Chondrocyte (in vitro differentiated cells): ENCODE measurements at regions not wholly inside any gene's neighbourhood (a gene's known extent, or its start where the extent isn't known, plus 50 kb on each side); places are given as distances from the start of the nearest gene placed in this dataset.
"Not testable (repeated sequence)": the region's sequence is repeated elsewhere in the genome, so short reads cannot be mapped to it uniquely, and the experiment has no call there.

Experiments used
- DNase-seq: peaks from one replicate; pipeline ENCODE4 v3.0.0; 2021; ENCODE audit warnings: mixed read lengths, low spot score
- H3K27ac Mint-ChIP-seq: one replicate; pipeline ENCODE4 v1.8.0; 2021; ENCODE audit warnings: mild to moderate bottlenecking, moderate library complexity, mixed read lengths; ENCODE audit not compliant: unreplicated experiment
- H3K27me3 Mint-ChIP-seq: 2 replicates; pipeline ENCODE4 v1.8.0; 2021; ENCODE audit warnings: low read depth, mixed read lengths
- H3K36me3 Mint-ChIP-seq: 2 replicates; pipeline ENCODE4 v1.8.0; 2021; ENCODE audit warnings: low read depth, mixed read lengths
- H3K4me1 Mint-ChIP-seq: 2 replicates; pipeline ENCODE4 v1.8.0; 2021; ENCODE audit warnings: low read depth, mild to moderate bottlenecking, mixed read lengths
- H3K4me3 Mint-ChIP-seq: one replicate; pipeline ENCODE4 v1.8.0; 2021; ENCODE audit warnings: mild to moderate bottlenecking, moderate library complexity, mixed read lengths; ENCODE audit not compliant: unreplicated experiment
- H3K9me3 Mint-ChIP-seq: 2 replicates; pipeline ENCODE4 v1.8.0; 2021; ENCODE audit warnings: low read depth, mixed read lengths
- TF ChIP-seq, protein P1 (sequence below): fragments of 200-600 bp; sonication (generic); IDR thresholded peaks from 2 replicates; pipeline ENCODE4 v1.5.0; 2021; ENCODE audit warnings: antibody characterized with exemption, mild to moderate bottlenecking, moderate library complexity

DNA sequence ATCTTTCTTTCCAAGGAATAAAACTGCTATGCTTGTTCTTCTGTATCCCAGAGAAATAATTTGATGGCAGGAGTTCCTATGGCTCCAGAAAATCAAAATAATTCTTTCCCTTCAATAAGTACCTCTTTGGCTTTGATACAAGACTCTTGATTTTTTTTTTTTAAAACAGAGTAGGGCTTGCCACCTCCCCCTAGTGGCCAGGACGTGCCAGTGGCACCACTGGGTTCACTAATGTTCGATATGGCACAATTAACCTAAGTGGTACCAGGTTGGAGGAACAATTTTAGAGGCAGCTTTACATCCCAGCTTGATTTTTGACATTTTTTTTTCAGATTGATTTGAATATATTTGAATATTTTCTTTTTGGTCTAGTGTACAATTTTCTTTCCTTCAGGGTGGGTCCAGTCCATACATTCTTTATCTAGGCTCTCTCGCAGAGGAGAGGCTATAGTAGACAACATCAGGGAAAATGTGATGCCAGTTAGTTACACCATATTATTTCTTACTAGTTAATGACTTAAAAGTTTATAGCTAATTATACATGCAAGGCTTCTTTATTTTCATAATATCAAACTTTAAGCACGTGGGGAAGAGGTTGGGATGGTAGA, 330.9 kb downstream of the S1PR1 start:
- H3K4me1 Mint-ChIP-seq: no peaks in the 10 kb centered on the region
- peaks cover 18% of the 10 kb centered on the region for H3K27me3 Mint-ChIP-seq
- no peak overlapping the region for H3K27ac Mint-ChIP-seq
- TF ChIP-seq, protein P1, sequence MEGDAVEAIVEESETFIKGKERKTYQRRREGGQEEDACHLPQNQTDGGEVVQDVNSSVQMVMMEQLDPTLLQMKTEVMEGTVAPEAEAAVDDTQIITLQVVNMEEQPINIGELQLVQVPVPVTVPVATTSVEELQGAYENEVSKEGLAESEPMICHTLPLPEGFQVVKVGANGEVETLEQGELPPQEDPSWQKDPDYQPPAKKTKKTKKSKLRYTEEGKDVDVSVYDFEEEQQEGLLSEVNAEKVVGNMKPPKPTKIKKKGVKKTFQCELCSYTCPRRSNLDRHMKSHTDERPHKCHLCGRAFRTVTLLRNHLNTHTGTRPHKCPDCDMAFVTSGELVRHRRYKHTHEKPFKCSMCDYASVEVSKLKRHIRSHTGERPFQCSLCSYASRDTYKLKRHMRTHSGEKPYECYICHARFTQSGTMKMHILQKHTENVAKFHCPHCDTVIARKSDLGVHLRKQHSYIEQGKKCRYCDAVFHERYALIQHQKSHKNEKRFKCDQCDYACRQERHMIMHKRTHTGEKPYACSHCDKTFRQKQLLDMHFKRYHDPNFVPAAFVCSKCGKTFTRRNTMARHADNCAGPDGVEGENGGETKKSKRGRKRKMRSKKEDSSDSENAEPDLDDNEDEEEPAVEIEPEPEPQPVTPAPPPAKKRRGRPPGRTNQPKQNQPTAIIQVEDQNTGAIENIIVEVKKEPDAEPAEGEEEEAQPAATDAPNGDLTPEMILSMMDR: peak; percentile 91
- DNase-seq: no peak
- H3K36me3 Mint-ChIP-seq: no peaks in the 10 kb centered on the region
- peaks cover 6% of the 10 kb centered on the region for H3K9me3 Mint-ChIP-seq
- H3K4me3 Mint-ChIP-seq: no peak overlapping the region

DNA sequence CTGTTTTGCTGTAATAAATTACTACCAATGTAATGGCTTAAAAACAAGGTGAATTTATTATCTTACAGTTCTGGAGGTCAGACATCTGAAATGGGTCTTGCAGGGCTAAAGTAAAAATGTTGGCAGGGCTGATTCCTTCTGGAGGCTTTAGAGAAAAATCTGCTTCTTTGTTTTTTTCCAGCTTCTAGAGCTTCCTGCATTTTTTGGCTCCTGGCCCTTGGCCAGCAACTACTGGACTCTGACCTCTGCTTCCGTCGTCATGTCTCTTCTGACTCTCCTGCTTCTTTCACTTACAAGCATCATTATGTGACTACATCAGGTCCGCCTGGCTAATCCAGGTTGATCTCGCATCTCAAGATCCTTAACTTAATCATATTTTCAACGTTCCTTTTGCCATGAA, 350.9 kb downstream of the S1PR1 start:
- H3K4me3 Mint-ChIP-seq: no peak overlapping the region
- H3K27me3 Mint-ChIP-seq: peaks cover 9% of the 10 kb centered on the region
- H3K4me1 Mint-ChIP-seq: no peaks in the 10 kb centered on the region
- H3K36me3 Mint-ChIP-seq: no peaks in the 10 kb centered on the region
- DNase-seq: no peak
- H3K27ac Mint-ChIP-seq: no peak overlapping the region
- TF ChIP-seq, protein P1: no peak
- H3K9me3 Mint-ChIP-seq: no peaks in the 10 kb centered on the region

DNA sequence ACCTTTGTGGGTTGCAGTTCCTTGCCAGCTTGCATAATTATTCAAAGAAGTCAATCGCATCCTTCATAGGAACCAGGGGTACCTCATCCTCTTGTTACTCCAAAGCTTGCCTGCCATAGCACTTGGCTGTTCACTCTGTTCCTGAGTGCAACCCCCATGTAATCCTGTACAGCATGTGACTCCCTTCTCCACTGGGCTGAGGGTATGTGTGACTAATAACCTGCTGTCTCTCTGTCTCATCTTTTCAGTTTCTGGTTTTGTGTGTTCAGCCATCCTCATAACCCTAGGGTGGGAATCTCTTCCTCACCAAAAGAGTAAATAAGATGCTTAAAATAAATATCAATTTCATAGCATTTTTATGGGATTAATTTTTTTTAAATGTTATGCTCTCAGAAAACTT, 351.9 kb downstream of the S1PR1 start:
- DNase-seq: no peak
- H3K9me3 Mint-ChIP-seq: no peaks in the 10 kb centered on the region
- TF ChIP-seq, protein P1: no peak
- H3K4me3 Mint-ChIP-seq: no peak overlapping the region
- no peaks in the 10 kb centered on the region for H3K36me3 Mint-ChIP-seq
- no peak overlapping the region for H3K27ac Mint-ChIP-seq
- H3K4me1 Mint-ChIP-seq: no peaks in the 10 kb centered on the region
- H3K27me3 Mint-ChIP-seq: peaks cover under 1% of the 10 kb centered on the region

DNA sequence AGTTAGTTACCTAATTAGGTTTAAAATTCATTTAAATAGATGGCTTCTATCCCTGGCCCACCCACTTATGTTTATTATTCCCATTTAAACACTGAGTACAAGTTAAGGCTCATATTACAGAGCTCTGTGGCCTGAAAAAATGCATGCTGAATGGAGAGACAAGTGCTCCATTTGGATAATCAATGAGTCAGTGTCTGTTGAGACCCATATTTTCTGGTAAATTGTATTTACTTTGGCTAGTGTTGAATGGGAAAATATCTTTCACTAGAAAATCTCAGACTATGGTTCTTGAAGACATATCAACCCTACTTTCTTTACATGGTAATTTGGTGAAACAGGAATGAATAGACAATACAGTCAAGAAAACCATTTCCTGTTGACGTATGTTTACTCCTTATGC, 356.0 kb downstream of the S1PR1 start:
- no peaks in the 10 kb centered on the region for H3K27me3 Mint-ChIP-seq

DNA sequence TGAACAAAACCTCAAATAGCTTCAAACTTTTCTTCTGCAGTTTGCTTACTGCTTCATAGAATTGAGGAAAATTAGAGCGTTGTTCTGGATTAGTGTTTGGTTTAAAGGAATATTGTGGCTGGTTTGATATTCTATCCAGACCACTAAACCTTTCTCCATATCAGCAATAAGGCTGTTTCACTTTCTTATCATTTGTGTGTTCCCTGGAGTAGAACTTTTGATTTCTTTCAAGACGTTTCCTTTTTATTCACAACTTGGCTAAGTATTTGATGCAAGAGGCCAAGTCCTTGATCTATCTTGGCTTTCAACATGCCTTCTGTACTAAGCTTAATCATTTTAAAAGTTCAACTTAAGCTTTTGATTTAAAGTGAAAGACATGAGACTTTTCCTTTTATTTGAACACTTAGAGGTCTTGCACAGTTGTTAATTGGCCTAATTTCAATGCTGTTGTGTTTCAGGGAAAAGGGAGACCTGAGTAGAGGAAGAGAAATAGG, 359.1 kb downstream of the S1PR1 start:
- no peak for DNase-seq
- no peaks in the 10 kb centered on the region for H3K4me1 Mint-ChIP-seq
- H3K27ac Mint-ChIP-seq: no peak overlapping the region
- TF ChIP-seq, protein P1: no peak
- H3K9me3 Mint-ChIP-seq: no peaks in the 10 kb centered on the region
- H3K27me3 Mint-ChIP-seq: no peaks in the 10 kb centered on the region
- H3K36me3 Mint-ChIP-seq: no peaks in the 10 kb centered on the region
- H3K4me3 Mint-ChIP-seq: no peak overlapping the region

More for the DNA sequence above, 356.0 kb downstream of the S1PR1 start:
- Mint-ChIP-seq H3K36me3 (no peaks in the 10 kb centered on the region), H3K9me3 (no peaks in the 10 kb centered on the region), H3K4me3 (no peak overlapping the region), H3K27ac (no peak overlapping the region), H3K4me1 (no peaks in the 10 kb centered on the region)
- TF ChIP-seq, protein P1: no peak
- DNase-seq: no peak

DNA sequence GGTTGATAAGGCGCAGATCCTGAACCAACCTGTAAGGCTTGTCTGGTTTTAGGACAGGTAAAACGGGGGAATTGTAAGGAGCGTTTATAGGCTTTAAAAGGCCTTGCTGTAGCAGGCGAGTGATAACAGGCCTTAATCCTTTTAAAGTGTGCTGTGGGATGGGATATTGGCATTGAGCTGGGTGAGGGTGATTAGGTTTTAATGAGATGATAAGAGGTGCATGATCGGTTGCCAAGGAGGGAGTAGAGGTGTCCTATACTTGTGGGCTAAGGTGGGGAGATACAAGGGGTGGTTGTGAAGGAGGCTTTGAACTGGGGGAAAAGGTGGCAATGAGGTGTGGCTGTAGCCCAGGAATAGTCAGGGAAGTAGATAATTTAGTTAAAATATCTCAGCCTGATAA, 363.8 kb downstream of the S1PR1 start:
- H3K4me1 Mint-ChIP-seq, H3K27ac Mint-ChIP-seq, H3K36me3 Mint-ChIP-seq, H3K4me3 Mint-ChIP-seq, H3K9me3 Mint-ChIP-seq, DNase-seq, H3K27me3 Mint-ChIP-seq: not testable (repeated sequence)
